GM12878 (cell line): ENCODE measurements at regions not wholly inside any gene's neighbourhood (a gene's known extent, or its start where the extent isn't known, plus 50 kb on each side); places are given as distances from the start of the nearest gene placed in this dataset.

ENCODE experiments used
- ATAC-seq: fragments of 200-7000 bp; cut with Tn5 transposase; 3 replicates; pipeline ENCODE4 v1.9.1; 2020; ENCODE audit warnings: mild to moderate bottlenecking, moderate library complexity
- BruUV-seq: library from RNA; stranded (reverse); fragments of 400-500 nt; replicated peaks from 2 replicates; lab custom pipeline; 2021; lab: Mats Ljungman, UMichigan
- CTCF ChIA-PET: fragments of 300-600 bp; sonication (Branson Sonifier 250); formaldehyde crosslinking; extraction: SDS; loops from one replicate; lab custom pipeline; 2021; ENCODE audit warnings: inconsistent platforms; lab: Yijun Ruan, JAX
- POLR2A ChIA-PET: fragments of 350-600 bp; formaldehyde crosslinking; extraction: SDS; loops from one replicate; lab custom pipeline; 2021; ENCODE audit warnings: inconsistent platforms; lab: Charles Lee
- RAD21 ChIA-PET: fragments of 300-600 bp; sonication (Branson Sonifier 250); formaldehyde crosslinking; loops from one replicate; lab custom pipeline; 2023; ENCODE audit warnings: antibody characterized with exemption; ENCODE audit not compliant: unreplicated experiment; lab: Charles Lee
- SMC1A ChIA-PET: fragments of 300-600 bp; sonication (Branson Sonifier 250); formaldehyde crosslinking; loops from one replicate; lab custom pipeline; 2023; ENCODE audit not compliant: unreplicated experiment, uncharacterized antibody; lab: Charles Lee
- DNase-seq: peaks from one replicate; pipeline ENCODE4 v3.0.0-alpha.2; 2011; ENCODE audit warnings: low read depth, low spot score
- FAIRE-seq: peaks from 3 replicates; lab custom pipeline; 2011; peaks lifted over from hg19 to GRCh38; lab: Jason Lieb, UNC
- H2AFZ ChIP-seq: 2 replicates; pipeline ENCODE4 v1.6.0; 2011; ENCODE audit warnings: low read depth, low read length, control low read depth; ENCODE audit not compliant: control insufficient read depth
- H3K27ac ChIP-seq: 2 replicates; pipeline ENCODE4 v1.5.1; 2011; ENCODE audit warnings: control low read depth; ENCODE audit not compliant: control insufficient read depth, insufficient read depth
- H3K27me3 ChIP-seq, 2 experiments: replicated peaks in 1 of 2; 2 replicates each; pipeline versions ENCODE4 v1.6.0 to v1.6.1; 2011; ENCODE audit warnings: low read length in 1 of 2; ENCODE audit not compliant: control insufficient read depth in 2 of 2, insufficient read depth in 2 of 2
- H3K36me3 ChIP-seq, 2 experiments: 2 replicates each; pipeline ENCODE4 v1.5.1; 2011; ENCODE audit warnings: low read length in 1 of 2; ENCODE audit not compliant: control insufficient read depth in 2 of 2, insufficient read depth in 2 of 2
- H3K4me1 ChIP-seq: 2 replicates; pipeline ENCODE4 v1.6.1; 2011; ENCODE audit warnings: mild to moderate bottlenecking, low read length, moderate library complexity, mixed read lengths; ENCODE audit not compliant: control insufficient read depth, insufficient read depth
- H3K4me2 ChIP-seq: 2 replicates; pipeline ENCODE4 v1.6.0; 2011; ENCODE audit warnings: control low read depth; ENCODE audit not compliant: control insufficient read depth, insufficient read depth
- H3K4me3 ChIP-seq: fragments of 200-600 bp; sonication (generic); 2 replicates; pipeline ENCODE4 v1.5.1; 2016
- H3K79me2 ChIP-seq: 2 replicates; pipeline ENCODE4 v1.6.0; 2011; ENCODE audit warnings: low read length; ENCODE audit not compliant: control insufficient read depth, insufficient read depth
- H3K9ac ChIP-seq: 2 replicates; pipeline ENCODE4 v1.8.0; 2011; ENCODE audit warnings: low read length, control low read depth, mixed read lengths; ENCODE audit not compliant: control insufficient read depth, insufficient read depth
- H3K9me3 ChIP-seq: replicated peaks from 3 replicates; pipeline ENCODE4 v1.5.1; 2011; ENCODE audit warnings: mild to moderate bottlenecking, low read length; ENCODE audit not compliant: control insufficient read depth, insufficient read depth
- H4K20me1 ChIP-seq: 2 replicates; pipeline ENCODE4 v1.6.0; 2011; ENCODE audit not compliant: control insufficient read depth, insufficient read depth
- HDAC6 ChIP-seq: fragments of 200-600 bp; sonication (generic); IDR thresholded peaks from one replicate; pipeline ENCODE4 v1.8.0; 2017; ENCODE audit warnings: antibody characterized with exemption; ENCODE audit not compliant: unreplicated experiment
- SUZ12 ChIP-seq: fragments of 200-600 bp; sonication (generic); IDR thresholded peaks from one replicate; pipeline ENCODE4 v1.6.1; 2018; ENCODE audit warnings: antibody characterized with exemption, mild to moderate bottlenecking; ENCODE audit not compliant: unreplicated experiment
- WGBS: methylation state at CpG from one replicate; pipeline ENCODE4 v1.1.6; 2016; ENCODE audit warnings: low lambda C conversion rate; ENCODE audit not compliant: insufficient replicate concordance, insufficient coverage; ENCODE audit errors: missing lambda C conversion rate; 5-methylcytosine and 5-hydroxymethylcytosine counted together
- in situ Hi-C: fragments of 300-500 bp; cut with MboI; formaldehyde crosslinking; loops from 9 replicates; pipeline ENCODE4 v1.14.3; 2018; ENCODE audit warnings: mixed read lengths
- intact Hi-C: fragments of 100-400 bp; cut with micrococcal nuclease; formaldehyde crosslinking; loops from one replicate; pipeline ENCODE4 v1.14.2; 2022; ENCODE audit not compliant: unreplicated experiment
- TF ChIP-seq, protein P1 (sequence below): fragments of 450-650 bp; IDR thresholded peaks from 2 replicates; pipeline ENCODE4 v1.6.1; 2017; ENCODE audit warnings: low read depth, mild to moderate bottlenecking, moderate library complexity
- TF ChIP-seq, protein P2 (sequence below): fragments of 450-650 bp; IDR thresholded peaks from 2 replicates; pipeline ENCODE4 v1.6.1; 2017; ENCODE audit warnings: mild to moderate bottlenecking
- TF ChIP-seq, protein P3 (sequence below): IDR thresholded peaks from 2 replicates; pipeline ENCODE4 v1.6.1; 2012; ENCODE audit warnings: low read length, inconsistent platforms

DNA sequence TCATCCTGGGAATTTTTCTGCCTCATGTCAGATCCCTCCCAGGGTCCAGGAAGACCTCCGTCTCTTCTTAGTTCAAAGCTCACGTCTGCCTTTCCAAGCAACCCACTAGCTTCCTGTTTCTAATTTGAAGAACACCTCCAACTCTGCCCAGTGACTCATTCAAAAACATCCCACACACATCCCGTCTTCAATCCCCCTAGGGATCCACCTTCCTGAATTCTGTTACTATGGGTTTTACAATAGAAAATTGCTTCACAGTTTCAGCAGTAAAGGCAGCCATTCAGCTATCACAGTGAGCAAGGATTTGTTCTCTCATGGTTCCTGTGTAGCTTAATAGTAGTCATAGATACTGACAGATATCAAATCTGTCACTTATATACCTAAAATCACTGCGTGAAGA lies 308.3 kb upstream of the CCDC54 start:
- TF ChIP-seq HDAC6 = no peak
- TF ChIP-seq, protein P1, sequence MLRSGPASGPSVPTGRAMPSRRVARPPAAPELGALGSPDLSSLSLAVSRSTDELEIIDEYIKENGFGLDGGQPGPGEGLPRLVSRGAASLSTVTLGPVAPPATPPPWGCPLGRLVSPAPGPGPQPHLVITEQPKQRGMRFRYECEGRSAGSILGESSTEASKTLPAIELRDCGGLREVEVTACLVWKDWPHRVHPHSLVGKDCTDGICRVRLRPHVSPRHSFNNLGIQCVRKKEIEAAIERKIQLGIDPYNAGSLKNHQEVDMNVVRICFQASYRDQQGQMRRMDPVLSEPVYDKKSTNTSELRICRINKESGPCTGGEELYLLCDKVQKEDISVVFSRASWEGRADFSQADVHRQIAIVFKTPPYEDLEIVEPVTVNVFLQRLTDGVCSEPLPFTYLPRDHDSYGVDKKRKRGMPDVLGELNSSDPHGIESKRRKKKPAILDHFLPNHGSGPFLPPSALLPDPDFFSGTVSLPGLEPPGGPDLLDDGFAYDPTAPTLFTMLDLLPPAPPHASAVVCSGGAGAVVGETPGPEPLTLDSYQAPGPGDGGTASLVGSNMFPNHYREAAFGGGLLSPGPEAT = no peak
- no peak for TF ChIP-seq SUZ12
- TF ChIP-seq, protein P2, sequence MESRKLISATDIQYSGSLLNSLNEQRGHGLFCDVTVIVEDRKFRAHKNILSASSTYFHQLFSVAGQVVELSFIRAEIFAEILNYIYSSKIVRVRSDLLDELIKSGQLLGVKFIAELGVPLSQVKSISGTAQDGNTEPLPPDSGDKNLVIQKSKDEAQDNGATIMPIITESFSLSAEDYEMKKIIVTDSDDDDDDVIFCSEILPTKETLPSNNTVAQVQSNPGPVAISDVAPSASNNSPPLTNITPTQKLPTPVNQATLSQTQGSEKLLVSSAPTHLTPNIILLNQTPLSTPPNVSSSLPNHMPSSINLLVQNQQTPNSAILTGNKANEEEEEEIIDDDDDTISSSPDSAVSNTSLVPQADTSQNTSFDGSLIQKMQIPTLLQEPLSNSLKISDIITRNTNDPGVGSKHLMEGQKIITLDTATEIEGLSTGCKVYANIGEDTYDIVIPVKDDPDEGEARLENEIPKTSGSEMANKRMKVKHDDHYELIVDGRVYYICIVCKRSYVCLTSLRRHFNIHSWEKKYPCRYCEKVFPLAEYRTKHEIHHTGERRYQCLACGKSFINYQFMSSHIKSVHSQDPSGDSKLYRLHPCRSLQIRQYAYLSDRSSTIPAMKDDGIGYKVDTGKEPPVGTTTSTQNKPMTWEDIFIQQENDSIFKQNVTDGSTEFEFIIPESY = no peak
- TF ChIP-seq, protein P3, sequence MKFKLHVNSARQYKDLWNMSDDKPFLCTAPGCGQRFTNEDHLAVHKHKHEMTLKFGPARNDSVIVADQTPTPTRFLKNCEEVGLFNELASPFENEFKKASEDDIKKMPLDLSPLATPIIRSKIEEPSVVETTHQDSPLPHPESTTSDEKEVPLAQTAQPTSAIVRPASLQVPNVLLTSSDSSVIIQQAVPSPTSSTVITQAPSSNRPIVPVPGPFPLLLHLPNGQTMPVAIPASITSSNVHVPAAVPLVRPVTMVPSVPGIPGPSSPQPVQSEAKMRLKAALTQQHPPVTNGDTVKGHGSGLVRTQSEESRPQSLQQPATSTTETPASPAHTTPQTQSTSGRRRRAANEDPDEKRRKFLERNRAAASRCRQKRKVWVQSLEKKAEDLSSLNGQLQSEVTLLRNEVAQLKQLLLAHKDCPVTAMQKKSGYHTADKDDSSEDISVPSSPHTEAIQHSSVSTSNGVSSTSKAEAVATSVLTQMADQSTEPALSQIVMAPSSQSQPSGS = no peak
- TF ChIP-seq, all 136 proteins: peak for 0
- BruUV-seq = no TSS peak
- H3K36me3 ChIP-seq = no peaks in the 10 kb centered on the region
- DNase-seq = no peak
- intact Hi-C loops (loop anchor here (10.0 kb wide), 2 partner anchors 434 to 1384 kb away; no protein-coding TSS in a partner anchor), in situ Hi-C loops (no loop called here)
- no peak overlapping the region for H3K4me2 ChIP-seq
- no peak overlapping the region for H3K27ac ChIP-seq
- no peak overlapping the region for H3K4me3 ChIP-seq
- SMC1A ChIA-PET = interaction anchor here (1.0 kb wide), 1 partner anchor 10 kb away, joined by 3 read pairs; no protein-coding TSS in a partner anchor
- no peaks in the 10 kb centered on the region for H3K4me1 ChIP-seq
- RAD21 ChIA-PET = no interaction called here
- CTCF ChIA-PET = interaction anchor here (0.6 kb wide), 1 partner anchor 1385 kb away, joined by 4 read pairs; no protein-coding TSS in a partner anchor
- H3K27me3 ChIP-seq = no peaks in the 10 kb centered on the region
- FAIRE-seq = no peak
- 12% methylated on average over 4 of the region's 4 CpGs for WGBS
- POLR2A ChIA-PET = no interaction called here
- H2AFZ ChIP-seq = no peak overlapping the region
- no peaks in the 10 kb centered on the region for H3K9me3 ChIP-seq
- ATAC-seq = no peak
- H3K79me2 ChIP-seq = no peaks in the 10 kb centered on the region
- H3K9ac ChIP-seq = no peak overlapping the region
- H4K20me1 ChIP-seq = no peaks in the 10 kb centered on the region
